ENCODE measurements at regions not wholly inside any gene's neighbourhood (a gene's known extent, or its start where the extent isn't known, plus 50 kb on each side); places are given as distances from the start of the nearest gene placed in this dataset.

GRCh38 chr1:55507578-55507931 lies 292.4 kb upstream of the USP24 start:
- H3K4me3 ChIP-seq (ENCODE audit: low read length in 2 of 2): no peak overlapping the region
- peaks cover 0 to 6% (median 0%) of the 10 kb centered on the region in 3 experiments for H3K27me3 ChIP-seq (ENCODE audit: control insufficient read depth in 3 of 3, insufficient read depth in 3 of 3, low read depth in 1 of 3, low read length in 3 of 3)
- no peak overlapping the region for H2BK15ac ChIP-seq (ENCODE audit: low read length)
- H4K91ac ChIP-seq (ENCODE audit: low read depth, low read length, poor library complexity): no peak overlapping the region
- no peak overlapping the region for H2BK12ac ChIP-seq (ENCODE audit: low read length)
- no peak overlapping the region for H2BK5ac ChIP-seq (ENCODE audit: low read length)
- no peak overlapping the region for H3K14ac ChIP-seq (ENCODE audit: low read length)
- no peaks in the 10 kb centered on the region for H3K79me1 ChIP-seq (ENCODE audit: low read depth, low read length)
- no peak overlapping the region for H3K4ac ChIP-seq (ENCODE audit: low read length)
- no peak overlapping the region for H3K4me2 ChIP-seq (ENCODE audit: insufficient read depth, low read length, poor library complexity, severe bottlenecking)
- no peak overlapping the region for H4K8ac ChIP-seq (ENCODE audit: low read depth, low read length)
- H3K36me3 ChIP-seq (replicated peaks in 1 of 2; ENCODE audit: control insufficient read depth in 2 of 2, insufficient read depth in 2 of 2, low read length in 2 of 2): no peaks in the 10 kb centered on the region
- no peaks in the 10 kb centered on the region for H3K4me1 ChIP-seq (ENCODE audit: control insufficient read depth in 2 of 2, insufficient read depth in 1 of 2, low read depth in 1 of 2, low read length in 2 of 2)
- no peak overlapping the region for H3K18ac ChIP-seq (ENCODE audit: low read length)
- no peak for DNase-seq (ENCODE audit: low spot score)
- WGBS, 2 donors (ENCODE audit: extremely low coverage in 2 of 2, insufficient read length in 2 of 2, insufficient replicate concordance in 1 of 2): no CpG with 5 or more reads among the region's 2 CpGs
- H3K27ac ChIP-seq (replicated peaks; ENCODE audit: low read length): no peak overlapping the region
- no peak overlapping the region for H2AFZ ChIP-seq (ENCODE audit: low read length)
- H3K23ac ChIP-seq (ENCODE audit: low read depth, low read length, poor library complexity): no peak overlapping the region
- no peaks in the 10 kb centered on the region for H3K9me3 ChIP-seq (replicated peaks in 1 of 2; ENCODE audit: control insufficient read depth in 2 of 2, insufficient read depth in 1 of 2, low read depth in 1 of 2, low read length in 2 of 2)
- H2BK120ac ChIP-seq (ENCODE audit: low read depth, low read length): no peak overlapping the region
- no peak overlapping the region for H3K9ac ChIP-seq (ENCODE audit: low read depth, low read length, poor library complexity)
- no peak overlapping the region for H2AK5ac ChIP-seq (ENCODE audit: low read depth, low read length)

GRCh38 chr1:55506740-55507577 lies 291.8 kb upstream of the USP24 start:
- Histone ChIP-seq H2BK5ac (ENCODE audit: low read length) (no peak overlapping the region), H3K18ac (ENCODE audit: low read length) (peak overlapping the region; percentile 30), H3K9me3 (replicated peaks in 1 of 2; ENCODE audit: control insufficient read depth in 2 of 2, insufficient read depth in 1 of 2, low read depth in 1 of 2, low read length in 2 of 2) (no peaks in the 10 kb centered on the region), H3K79me1 (ENCODE audit: low read depth, low read length) (no peaks in the 10 kb centered on the region), H3K4me1 (ENCODE audit: control insufficient read depth in 2 of 2, insufficient read depth in 1 of 2, low read depth in 1 of 2, low read length in 2 of 2) (no peaks in the 10 kb centered on the region), H2BK120ac (ENCODE audit: low read depth, low read length) (no peak overlapping the region), H2AK5ac (ENCODE audit: low read depth, low read length) (no peak overlapping the region), H3K23ac (ENCODE audit: low read depth, low read length, poor library complexity) (no peak overlapping the region), H2BK12ac (ENCODE audit: low read length) (no peak overlapping the region), H3K27me3 (ENCODE audit: control insufficient read depth in 3 of 3, insufficient read depth in 3 of 3, low read depth in 1 of 3, low read length in 3 of 3) (peaks cover 0 to 6% (median 0%) of the 10 kb centered on the region in 3 experiments), H3K4me2 (ENCODE audit: insufficient read depth, low read length, poor library complexity, severe bottlenecking) (no peak overlapping the region), H3K9ac (ENCODE audit: low read depth, low read length, poor library complexity) (no peak overlapping the region), H3K4ac (ENCODE audit: low read length) (no peak overlapping the region), H3K4me3 (ENCODE audit: low read length in 2 of 2) (no peak overlapping the region), H4K91ac (ENCODE audit: low read depth, low read length, poor library complexity) (no peak overlapping the region), H2BK15ac (ENCODE audit: low read length) (no peak overlapping the region), H3K36me3 (replicated peaks in 1 of 2; ENCODE audit: control insufficient read depth in 2 of 2, insufficient read depth in 2 of 2, low read length in 2 of 2) (no peaks in the 10 kb centered on the region), H2AFZ (ENCODE audit: low read length) (no peak overlapping the region), H4K8ac (ENCODE audit: low read depth, low read length) (no peak overlapping the region), H3K14ac (ENCODE audit: low read length) (no peak overlapping the region), H3K27ac (replicated peaks; ENCODE audit: low read length) (no peak overlapping the region)
- no CpG with 5 or more reads among the region's 6 CpGs for WGBS, 2 donors (ENCODE audit: extremely low coverage in 2 of 2, insufficient read length in 2 of 2, insufficient replicate concordance in 1 of 2)
- no peak for DNase-seq (ENCODE audit: low spot score)

GRCh38 chr1:55505326-55505725 lies 290.2 kb upstream of the USP24 start:
- no peak overlapping the region for H2AK5ac ChIP-seq (ENCODE audit: low read depth, low read length)
- no peaks in the 10 kb centered on the region for H3K9me3 ChIP-seq (replicated peaks in 1 of 2; ENCODE audit: control insufficient read depth in 2 of 2, insufficient read depth in 1 of 2, low read depth in 1 of 2, low read length in 2 of 2)
- H4K8ac ChIP-seq (ENCODE audit: low read depth, low read length): no peak overlapping the region
- no peak overlapping the region for H3K4me3 ChIP-seq (ENCODE audit: low read length in 2 of 2)
- H2BK120ac ChIP-seq (ENCODE audit: low read depth, low read length): no peak overlapping the region
- no peak overlapping the region for H2AFZ ChIP-seq (ENCODE audit: low read length)
- H2BK5ac ChIP-seq (ENCODE audit: low read length): no peak overlapping the region
- no peak overlapping the region for H3K18ac ChIP-seq (ENCODE audit: low read length)
- H4K91ac ChIP-seq (ENCODE audit: low read depth, low read length, poor library complexity): no peak overlapping the region
- H3K4me2 ChIP-seq (ENCODE audit: insufficient read depth, low read length, poor library complexity, severe bottlenecking): no peak overlapping the region
- no peak overlapping the region for H3K14ac ChIP-seq (ENCODE audit: low read length)
- H3K27ac ChIP-seq (replicated peaks; ENCODE audit: low read length): no peak overlapping the region
- H3K36me3 ChIP-seq (replicated peaks in 1 of 2; ENCODE audit: control insufficient read depth in 2 of 2, insufficient read depth in 2 of 2, low read length in 2 of 2): no peaks in the 10 kb centered on the region
- no peaks in the 10 kb centered on the region for H3K79me1 ChIP-seq (ENCODE audit: low read depth, low read length)
- peaks cover 0 to 6% (median 0%) of the 10 kb centered on the region in 3 experiments for H3K27me3 ChIP-seq (ENCODE audit: control insufficient read depth in 3 of 3, insufficient read depth in 3 of 3, low read depth in 1 of 3, low read length in 3 of 3)
- H2BK12ac ChIP-seq (ENCODE audit: low read length): no peak overlapping the region
- H3K23ac ChIP-seq (ENCODE audit: low read depth, low read length, poor library complexity): no peak overlapping the region
- H3K4me1 ChIP-seq (ENCODE audit: control insufficient read depth in 2 of 2, insufficient read depth in 1 of 2, low read depth in 1 of 2, low read length in 2 of 2): no peaks in the 10 kb centered on the region
- H2BK15ac ChIP-seq (ENCODE audit: low read length): no peak overlapping the region
- no peak overlapping the region for H3K9ac ChIP-seq (ENCODE audit: low read depth, low read length, poor library complexity)
- DNase-seq (ENCODE audit: low spot score): no peak
- no peak overlapping the region for H3K4ac ChIP-seq (ENCODE audit: low read length)

- Histone ChIP-seq H3K79me1 (ENCODE audit: low read depth, low read length) (no peaks in the 10 kb centered on the region), H3K4me3 (ENCODE audit: low read length in 2 of 2) (no peak overlapping the region), H2BK15ac (ENCODE audit: low read length) (no peak overlapping the region), H2AK5ac (ENCODE audit: low read depth, low read length) (no peak overlapping the region), H2BK12ac (ENCODE audit: low read length) (no peak overlapping the region), H3K18ac (ENCODE audit: low read length) (no peak overlapping the region), H3K4ac (ENCODE audit: low read length) (no peak overlapping the region), H4K91ac (ENCODE audit: low read depth, low read length, poor library complexity) (no peak overlapping the region), H3K4me1 (ENCODE audit: control insufficient read depth in 2 of 2, insufficient read depth in 1 of 2, low read depth in 1 of 2, low read length in 2 of 2) (no peaks in the 10 kb centered on the region), H4K8ac (ENCODE audit: low read depth, low read length) (no peak overlapping the region), H2BK5ac (ENCODE audit: low read length) (no peak overlapping the region), H2BK120ac (ENCODE audit: low read depth, low read length) (no peak overlapping the region), H3K9ac (ENCODE audit: low read depth, low read length, poor library complexity) (no peak overlapping the region), H3K36me3 (replicated peaks in 1 of 2; ENCODE audit: control insufficient read depth in 2 of 2, insufficient read depth in 2 of 2, low read length in 2 of 2) (no peaks in the 10 kb centered on the region), H2AFZ (ENCODE audit: low read length) (no peak overlapping the region), H3K23ac (ENCODE audit: low read depth, low read length, poor library complexity) (no peak overlapping the region), H3K27me3 (ENCODE audit: control insufficient read depth in 3 of 3, insufficient read depth in 3 of 3, low read depth in 1 of 3, low read length in 3 of 3) (peaks cover 0 to 6% (median 0%) of the 10 kb centered on the region in 3 experiments), H3K14ac (ENCODE audit: low read length) (no peak overlapping the region), H3K4me2 (ENCODE audit: insufficient read depth, low read length, poor library complexity, severe bottlenecking) (no peak overlapping the region), H3K9me3 (replicated peaks in 1 of 2; ENCODE audit: control insufficient read depth in 2 of 2, insufficient read depth in 1 of 2, low read depth in 1 of 2, low read length in 2 of 2) (no peaks in the 10 kb centered on the region), H3K27ac (replicated peaks; ENCODE audit: low read length) (no peak overlapping the region)
- WGBS, 2 donors (ENCODE audit: extremely low coverage in 2 of 2, insufficient read length in 2 of 2, insufficient replicate concordance in 1 of 2): no CpG with 5 or more reads among the region's 4 CpGs
- no peak for DNase-seq (ENCODE audit: low spot score)
Measured at GRCh38 chr1:55504306-55504731, 289.2 kb upstream of the USP24 start.

Data from neuronal stem cell (in vitro differentiated cells).